ENCODE measurements at regions not wholly inside any gene's neighbourhood (a gene's known extent, or its start where the extent isn't known, plus 50 kb on each side); places are given as distances from the start of the nearest gene placed in this dataset.

DNA sequence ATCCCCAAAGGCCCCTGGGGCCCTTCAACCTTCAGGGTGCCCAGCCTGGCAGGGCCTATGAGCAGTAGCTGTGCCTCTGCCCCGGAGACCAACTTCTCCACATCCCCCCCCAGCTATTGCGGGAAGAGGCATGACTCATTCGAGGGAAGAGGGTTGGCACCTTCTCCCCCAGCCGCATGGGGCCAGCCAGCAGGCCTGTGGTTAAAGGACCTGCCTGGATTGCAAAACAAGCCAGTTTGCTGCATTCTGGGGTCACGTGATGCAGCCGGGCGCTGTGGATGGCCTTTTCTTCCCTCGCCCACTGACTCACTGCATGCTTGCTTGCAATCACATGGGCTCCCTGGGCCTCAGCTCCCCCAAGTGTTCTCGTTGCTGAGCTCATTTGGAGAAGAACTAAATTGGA lies 182.5 kb downstream of the MAFB start:
- Histone ChIP-seq H3K4me3 (ENCODE audit: extremely low read depth in 1 of 4, insufficient read depth in 2 of 4, low read depth in 3 of 4, low read length in 4 of 4) (no peak overlapping the region), H3K27me3 (replicated peaks in 1 of 4; ENCODE audit: control insufficient read depth in 3 of 4, extremely low read depth in 1 of 4, insufficient read depth in 3 of 4, low read length in 3 of 4) (no peaks in the 10 kb centered on the region), H3K18ac (ENCODE audit: extremely low read depth, low read length) (no peak overlapping the region), H3K9me3 (ENCODE audit: insufficient read depth in 2 of 2, low read depth in 1 of 2, low read length in 1 of 2) (no peaks in the 10 kb centered on the region), H2BK12ac (ENCODE audit: low read depth, low read length) (no peak overlapping the region), H3K79me2 (ENCODE audit: control insufficient read depth in 1 of 2, insufficient read depth in 2 of 2, low read length in 2 of 2) (no peaks in the 10 kb centered on the region), H2AFZ (ENCODE audit: low read length) (no peak overlapping the region), H3K4me2 (ENCODE audit: insufficient read depth in 1 of 2, low read depth in 2 of 2, low read length in 2 of 2) (no peak overlapping the region), H4K8ac (ENCODE audit: extremely low read depth, insufficient read depth, low read length) (no peak overlapping the region; the same call in 1 of the 2 replicates), H3K36me3 (ENCODE audit: control insufficient read depth in 2 of 4, insufficient read depth in 4 of 4, low read length in 3 of 4) (no peaks in the 10 kb centered on the region), H3K23me2 (ENCODE audit: low read depth, low read length) (no peaks in the 10 kb centered on the region; the same call in 1 of the 2 replicates), H3K23ac (ENCODE audit: insufficient read length) (no peak overlapping the region), H4K20me1 (replicated peaks in 1 of 2; ENCODE audit: control insufficient read depth in 1 of 2, insufficient read depth in 2 of 2, low read length in 2 of 2) (no peaks in the 10 kb centered on the region), H3K4me1 (replicated peaks in 1 of 4; ENCODE audit: control insufficient read depth in 3 of 4, insufficient read depth in 4 of 4, low read length in 3 of 4) (peaks cover 0 to 6% (median 0%) of the 10 kb centered on the region in 4 experiments; a peak in 2 of 7 replicates), H2BK120ac (replicated peaks; ENCODE audit: low read depth, low read length) (no peak overlapping the region), H2BK15ac (ENCODE audit: low read length) (no peak overlapping the region), H2AK5ac (ENCODE audit: low read depth, low read length) (no peak overlapping the region), H3K4ac (replicated peaks; ENCODE audit: insufficient read length, low read depth, low read length) (no peak overlapping the region), H3K14ac (ENCODE audit: insufficient read length) (no peak overlapping the region), H3K79me1 (ENCODE audit: low read depth, low read length) (no peaks in the 10 kb centered on the region), H4K91ac (replicated peaks; ENCODE audit: insufficient read length, low read length) (no peak overlapping the region), H3K9ac (replicated peaks in 1 of 4; ENCODE audit: extremely low read depth in 1 of 4, low read depth in 3 of 4, low read length in 3 of 4) (no peak overlapping the region), H3K27ac (ENCODE audit: low read depth, low read length) (no peak overlapping the region), H3K56ac (replicated peaks; ENCODE audit: insufficient read length, low read depth, low read length) (no peak overlapping the region), H2BK20ac (ENCODE audit: low read length) (no peak overlapping the region), H4K5ac (ENCODE audit: insufficient read length, low read depth, low read length) (no peak overlapping the region), H2BK5ac (ENCODE audit: low read depth, low read length) (no peak overlapping the region)
- TF ChIP-seq, protein P1, sequence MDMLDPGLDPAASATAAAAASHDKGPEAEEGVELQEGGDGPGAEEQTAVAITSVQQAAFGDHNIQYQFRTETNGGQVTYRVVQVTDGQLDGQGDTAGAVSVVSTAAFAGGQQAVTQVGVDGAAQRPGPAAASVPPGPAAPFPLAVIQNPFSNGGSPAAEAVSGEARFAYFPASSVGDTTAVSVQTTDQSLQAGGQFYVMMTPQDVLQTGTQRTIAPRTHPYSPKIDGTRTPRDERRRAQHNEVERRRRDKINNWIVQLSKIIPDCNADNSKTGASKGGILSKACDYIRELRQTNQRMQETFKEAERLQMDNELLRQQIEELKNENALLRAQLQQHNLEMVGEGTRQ (IDR thresholded peaks at IDR 0.05; ENCODE audit: low read length) = peak; percentile 38; the same call in 1 of the 2 replicates
- no peak for TF ChIP-seq POU5F1 (IDR thresholded peaks at IDR 0.05; ENCODE audit: low read depth, low read length)
- WGBS, 2 experiments (ENCODE audit: extremely low coverage in 1 of 2, insufficient coverage in 1 of 2, insufficient read length in 1 of 2, insufficient replicate concordance in 2 of 2, low coverage in 1 of 2, low lambda C conversion rate in 2 of 2, missing lambda C conversion rate in 1 of 2) = 97% methylated on average over 7 of the region's 9 CpGs; no CpG with 5 or more reads in 1 of the 2 experiments
- no peak for FAIRE-seq
- ChIA-PET CTCF (ENCODE audit: partially characterized antibody) (no interaction called here), POLR2A (ENCODE audit: partially characterized antibody) (no interaction called here)
- no peak for DNase-seq (ENCODE audit: low read depth in 1 of 2, low spot score in 2 of 2)
